PC-3 (cell line): ENCODE measurements at regions not wholly inside any gene's neighbourhood (a gene's known extent, or its start where the extent isn't known, plus 50 kb on each side); places are given as distances from the start of the nearest gene placed in this dataset.

Experiments used
- ATAC-seq: fragments of 200-7000 bp; cut with Tn5 transposase; 2 replicates; pipeline ENCODE4 v1.9.1; 2020; ENCODE audit warnings: mild to moderate bottlenecking, moderate library complexity
- BruUV-seq: library from RNA; stranded (reverse); fragments of 400-500 nt; replicated peaks from 2 replicates; lab custom pipeline; 2021; lab: Mats Ljungman, UMichigan
- CTCF ChIA-PET: fragments of 300-600 bp; sonication (Branson Sonifier 250); formaldehyde crosslinking; loops from one replicate; lab custom pipeline; 2022; ENCODE audit warnings: antibody characterized with exemption; lab: Charles Lee
- POLR2A ChIA-PET: fragments of 300-600 bp; sonication (Branson Sonifier 250); formaldehyde crosslinking; loops from one replicate; lab custom pipeline; 2022; ENCODE audit warnings: antibody characterized with exemption; ENCODE audit not compliant: unreplicated experiment; lab: Charles Lee
- DNase-seq: peaks from one replicate; pipeline ENCODE4 v3.0.0-alpha.2; 2015
- H2AFZ ChIP-seq: fragments of 300-600 bp; sonication (generic); 2 replicates; pipeline ENCODE4 v1.6.0; 2016; ENCODE audit warnings: antibody characterized with exemption, low read length
- H3F3A ChIP-seq: fragments of 300-600 bp; sonication (generic); one replicate; pipeline ENCODE4 v1.6.0; 2017; ENCODE audit warnings: antibody characterized with exemption, low read length, control low read depth, mild to moderate bottlenecking; ENCODE audit not compliant: unreplicated experiment
- H3K27ac ChIP-seq: fragments of 300-600 bp; sonication (generic); 2 replicates; pipeline ENCODE4 v1.5.1; 2016; ENCODE audit warnings: mild to moderate bottlenecking, low read length
- H3K27me3 ChIP-seq: fragments of 300-600 bp; sonication (generic); 2 replicates; pipeline ENCODE4 v1.6.1; 2016; ENCODE audit warnings: low read length, mixed read lengths
- H3K36me3 ChIP-seq: fragments of 300-600 bp; sonication (generic); 2 replicates; pipeline ENCODE4 v1.6.1; 2016; ENCODE audit warnings: low read depth, mixed run types, low read length, mixed read lengths
- H3K4me1 ChIP-seq: fragments of 300-600 bp; sonication (generic); 2 replicates; pipeline ENCODE4 v1.5.1; 2016; ENCODE audit warnings: low read length; ENCODE audit not compliant: insufficient read depth
- H3K4me2 ChIP-seq: fragments of 300-600 bp; sonication (generic); 2 replicates; pipeline ENCODE4 v1.6.0; 2016; ENCODE audit warnings: low read length
- H3K4me3 ChIP-seq: fragments of 300-600 bp; sonication (generic); 2 replicates; pipeline ENCODE4 v1.5.1; 2016; ENCODE audit warnings: mild to moderate bottlenecking, low read length, mixed read lengths
- H3K79me2 ChIP-seq: fragments of 300-600 bp; sonication (generic); 2 replicates; pipeline ENCODE4 v1.6.1; 2017; ENCODE audit warnings: low read length, mixed read lengths
- H3K9ac ChIP-seq: fragments of 300-600 bp; sonication (generic); 2 replicates; pipeline ENCODE4 v1.6.0; 2016; ENCODE audit warnings: mild to moderate bottlenecking, low read length
- H3K9me2 ChIP-seq: fragments of 300-600 bp; sonication (generic); replicated peaks from 2 replicates; pipeline ENCODE4 v1.6.1; 2016; ENCODE audit warnings: mixed run types, low read length, mixed read lengths
- H3K9me3 ChIP-seq: fragments of 300-600 bp; sonication (generic); 2 replicates; pipeline ENCODE4 v1.6.1; 2016; ENCODE audit warnings: low read length, mixed read lengths
- H4K20me1 ChIP-seq: fragments of 300-600 bp; sonication (generic); 2 replicates; pipeline ENCODE4 v1.6.1; 2016; ENCODE audit warnings: low read length, mixed read lengths
- EZH2 ChIP-seq: fragments of 300-600 bp; sonication (generic); IDR thresholded peaks from one replicate; pipeline ENCODE4 v1.6.1; 2017; ENCODE audit warnings: antibody characterized with exemption, mild to moderate bottlenecking, low read length; ENCODE audit not compliant: unreplicated experiment
- EZH2phosphoT487 ChIP-seq: fragments of 300-600 bp; sonication (generic); IDR thresholded peaks from 2 replicates; pipeline ENCODE4 v1.6.1; 2018; ENCODE audit warnings: mild to moderate bottlenecking, antibody characterized with exemption, low read length, borderline replicate concordance
- intact Hi-C: fragments of 100-400 bp; cut with micrococcal nuclease; formaldehyde crosslinking; loops from 2 replicates; pipeline ENCODE4 v1.9.0; 2023
- TF ChIP-seq, protein P1 (sequence below): fragments of 300-600 bp; sonication (generic); conservative IDR thresholded peaks from 2 replicates; pipeline ENCODE4 v1.5.1; 2017; ENCODE audit warnings: antibody characterized with exemption, low read depth, mild to moderate bottlenecking, low read length

GRCh38 chr12:90124914-90125313, 416.3 kb upstream of the ATP2B1 start:
- Histone ChIP-seq H3K27me3 (no peaks in the 10 kb centered on the region), H3K36me3 (peaks cover 3% of the 10 kb centered on the region; the same call in 1 of the 2 replicates), H3K79me2 (no peaks in the 10 kb centered on the region), H3F3A (no peaks in the 10 kb centered on the region), H4K20me1 (no peaks in the 10 kb centered on the region), H3K9me2 (no peaks in the 10 kb centered on the region), H3K4me2 (no peak overlapping the region; the same call in 1 of the 2 replicates), H3K27ac (no peak overlapping the region), H2AFZ (no peak overlapping the region), H3K9ac (no peak overlapping the region), H3K4me3 (no peak overlapping the region), H3K9me3 (peaks cover 5% of the 10 kb centered on the region; the same call in 1 of the 2 replicates), H3K4me1 (peaks cover 25% of the 10 kb centered on the region)
- intact Hi-C loops = loop anchor here (10.0 kb wide), 1 partner anchor 120 kb away; no protein-coding TSS in a partner anchor
- TF ChIP-seq EZH2 = no peak
- TF ChIP-seq EZH2phosphoT487 = no peak
- TF ChIP-seq, protein P1, sequence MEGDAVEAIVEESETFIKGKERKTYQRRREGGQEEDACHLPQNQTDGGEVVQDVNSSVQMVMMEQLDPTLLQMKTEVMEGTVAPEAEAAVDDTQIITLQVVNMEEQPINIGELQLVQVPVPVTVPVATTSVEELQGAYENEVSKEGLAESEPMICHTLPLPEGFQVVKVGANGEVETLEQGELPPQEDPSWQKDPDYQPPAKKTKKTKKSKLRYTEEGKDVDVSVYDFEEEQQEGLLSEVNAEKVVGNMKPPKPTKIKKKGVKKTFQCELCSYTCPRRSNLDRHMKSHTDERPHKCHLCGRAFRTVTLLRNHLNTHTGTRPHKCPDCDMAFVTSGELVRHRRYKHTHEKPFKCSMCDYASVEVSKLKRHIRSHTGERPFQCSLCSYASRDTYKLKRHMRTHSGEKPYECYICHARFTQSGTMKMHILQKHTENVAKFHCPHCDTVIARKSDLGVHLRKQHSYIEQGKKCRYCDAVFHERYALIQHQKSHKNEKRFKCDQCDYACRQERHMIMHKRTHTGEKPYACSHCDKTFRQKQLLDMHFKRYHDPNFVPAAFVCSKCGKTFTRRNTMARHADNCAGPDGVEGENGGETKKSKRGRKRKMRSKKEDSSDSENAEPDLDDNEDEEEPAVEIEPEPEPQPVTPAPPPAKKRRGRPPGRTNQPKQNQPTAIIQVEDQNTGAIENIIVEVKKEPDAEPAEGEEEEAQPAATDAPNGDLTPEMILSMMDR = no peak
- CTCF ChIA-PET = no interaction called here
- no peak for DNase-seq
- ATAC-seq = no peak
- POLR2A ChIA-PET = no interaction called here
- BruUV-seq = no TSS peak

GRCh38 chr12:90124289-90124688, 415.7 kb upstream of the ATP2B1 start:
- TF ChIP-seq EZH2 = no peak
- TF ChIP-seq, protein P1 = no peak
- TF ChIP-seq EZH2phosphoT487 = no peak
- POLR2A ChIA-PET = no interaction called here
- H3K4me3 ChIP-seq = no peak overlapping the region
- H3K9me3 ChIP-seq = peaks cover 10% of the 10 kb centered on the region; the same call in 1 of the 2 replicates
- no peaks in the 10 kb centered on the region for H4K20me1 ChIP-seq
- no peaks in the 10 kb centered on the region for H3K9me2 ChIP-seq
- no peak overlapping the region for H2AFZ ChIP-seq
- no peaks in the 10 kb centered on the region for H3K79me2 ChIP-seq
- H3F3A ChIP-seq = no peaks in the 10 kb centered on the region
- intact Hi-C loops = loop anchor here (10.0 kb wide), 1 partner anchor 121 kb away; no protein-coding TSS in a partner anchor
- CTCF ChIA-PET = no interaction called here
- no peak overlapping the region; the same call in 1 of the 2 replicates for H3K4me2 ChIP-seq
- peak; percentile 61 for ATAC-seq
- no peak overlapping the region for H3K27ac ChIP-seq
- H3K4me1 ChIP-seq = peaks cover 25% of the 10 kb centered on the region
- BruUV-seq = no TSS peak
- no peak overlapping the region for H3K9ac ChIP-seq
- peak; percentile 67 for DNase-seq
- H3K36me3 ChIP-seq = peaks cover 3% of the 10 kb centered on the region; the same call in 1 of the 2 replicates
- H3K27me3 ChIP-seq = no peaks in the 10 kb centered on the region

- POLR2A ChIA-PET = no interaction called here
- peaks cover 3% of the 10 kb centered on the region; the same call in 1 of the 2 replicates for H3K36me3 ChIP-seq
- no peaks in the 10 kb centered on the region for H3K9me2 ChIP-seq
- ATAC-seq (no peak), DNase-seq (no peak)
- H3F3A ChIP-seq = no peaks in the 10 kb centered on the region
- BruUV-seq = no TSS peak
- H3K9me3 ChIP-seq = peaks cover 10% of the 10 kb centered on the region; the same call in 1 of the 2 replicates
- no peak overlapping the region for H3K4me2 ChIP-seq
- no peaks in the 10 kb centered on the region for H3K79me2 ChIP-seq
- H3K4me1 ChIP-seq = peaks cover 25% of the 10 kb centered on the region
- no peaks in the 10 kb centered on the region for H4K20me1 ChIP-seq
- no peak overlapping the region for H3K4me3 ChIP-seq
- no peak for TF ChIP-seq EZH2phosphoT487
- TF ChIP-seq, protein P1 = no peak
- TF ChIP-seq EZH2 = no peak
- H3K27ac ChIP-seq = no peak overlapping the region
- intact Hi-C loops = loop anchor here (10.0 kb wide), 1 partner anchor 122 kb away; no protein-coding TSS in a partner anchor
- no peak overlapping the region for H2AFZ ChIP-seq
- CTCF ChIA-PET = no interaction called here
- no peaks in the 10 kb centered on the region for H3K27me3 ChIP-seq
- no peak overlapping the region for H3K9ac ChIP-seq
Observed at GRCh38 chr12:90122681-90123080, 414.0 kb upstream of the ATP2B1 start.
